HCT116 (cell line): ENCODE measurements at regions not wholly inside any gene's neighbourhood (a gene's known extent, or its start where the extent isn't known, plus 50 kb on each side); places are given as distances from the start of the nearest gene placed in this dataset.

Source experiments
- ATAC-seq: fragments of 200-7000 bp; cut with Tn5 transposase; 2 replicates; pipeline ENCODE4 v1.9.1; 2020; ENCODE audit warnings: mild to moderate bottlenecking, moderate library complexity
- BruUV-seq: library from RNA; stranded (reverse); fragments of 400-500 nt; replicated peaks from 2 replicates; lab custom pipeline; 2021; lab: Mats Ljungman, UMichigan
- CTCF ChIA-PET: fragments of 300-600 bp; sonication (Branson Sonifier 250); formaldehyde crosslinking; loops from one replicate; lab custom pipeline; 2021; ENCODE audit warnings: antibody characterized with exemption; lab: Charles Lee
- POLR2A ChIA-PET: fragments of 300-600, 350-600 bp; sonication (Branson Sonifier 250); formaldehyde crosslinking; loops from one replicate; lab custom pipeline; 2021; ENCODE audit warnings: antibody characterized with exemption; lab: Charles Lee
- RAD21 ChIA-PET, 2 experiments: fragments of 300-600 bp; sonication (Branson Sonifier 250); formaldehyde crosslinking; loops; one replicate each; lab custom pipeline; 2023; ENCODE audit warnings: low total read pairs in 2 of 2; ENCODE audit not compliant: uncharacterized antibody in 2 of 2, unreplicated experiment in 2 of 2, low non-redundant PET in 1 of 2; lab: Charles Lee
- DNase-seq: peaks from one replicate; pipeline ENCODE4 v3.0.0-alpha.2; 2010; ENCODE audit warnings: low read depth, low spot score
- H2AFZ ChIP-seq: fragments of 200-600 bp; shearing (Covaris generic), sonication (generic); 2 replicates; pipeline ENCODE4 v1.6.1; 2017; ENCODE audit warnings: low read depth, mixed run types, mixed read lengths, antibody characterized with exemption, low read length; ENCODE audit not compliant: poor library complexity, severe bottlenecking
- H3K27ac ChIP-seq: 2 replicates; pipeline ENCODE4 v1.5.1; 2012; ENCODE audit warnings: low read depth, low read length
- H3K27me3 ChIP-seq: fragments of 200-600 bp; sonication (generic); 2 replicates; pipeline ENCODE4 v1.6.1; 2016; ENCODE audit warnings: mixed run types, low read length, mixed read lengths; ENCODE audit not compliant: insufficient read depth
- H3K36me3 ChIP-seq, 2 experiments: fragments of 200-500 bp in 1 of 2; fragments of 200-600 bp in 1 of 2; sonication (Bioruptor generic) in 1 of 2; sonication (generic) in 1 of 2; 2 replicates each; pipeline versions ENCODE4 v1.5.1 to v1.6.1; 2014 to 2016; ENCODE audit warnings: low read length in 2 of 2, inconsistent platforms in 1 of 2, mixed read lengths in 1 of 2, mixed run types in 1 of 2; ENCODE audit not compliant: insufficient read depth in 2 of 2, control insufficient read depth in 1 of 2
- H3K4me1 ChIP-seq, 2 experiments: fragments of 200-600 bp in 1 of 2; sonication (generic) in 1 of 2; 2 replicates each; pipeline versions ENCODE4 v1.5.1 to v1.6.1; 2012 to 2017; ENCODE audit warnings: low read length in 2 of 2, inconsistent platforms in 1 of 2, mild to moderate bottlenecking in 1 of 2, mixed read lengths in 1 of 2, mixed run types in 1 of 2, moderate library complexity in 1 of 2; ENCODE audit not compliant: insufficient read depth in 2 of 2, control insufficient read depth in 1 of 2
- H3K4me2 ChIP-seq: fragments of 200-600 bp; sonication (generic); 2 replicates; pipeline ENCODE4 v1.6.1; 2017; ENCODE audit warnings: mixed run types, low read length, mixed read lengths
- H3K4me3 ChIP-seq, 2 experiments: fragments of 200-600 bp in 1 of 2; sonication (generic) in 1 of 2; replicated peaks in 1 of 2; 2 replicates each; pipeline ENCODE4 v1.5.1; 2011 to 2016; ENCODE audit warnings: low read length in 2 of 2, control low read depth in 1 of 2, low read depth in 1 of 2, mild to moderate bottlenecking in 1 of 2, mixed read lengths in 1 of 2, mixed run types in 1 of 2
- H3K79me2 ChIP-seq: fragments of 200-600 bp; sonication (generic); 2 replicates; pipeline ENCODE4 v1.6.1; 2017; ENCODE audit warnings: mild to moderate bottlenecking, mixed run types, low read length, moderate library complexity, mixed read lengths; ENCODE audit not compliant: insufficient read depth
- H3K9ac ChIP-seq: fragments of 200-600 bp; sonication (generic); 2 replicates; pipeline ENCODE4 v1.6.1; 2016; ENCODE audit warnings: low read length, mixed read lengths
- H3K9me2 ChIP-seq: fragments of 200-600 bp; sonication (generic), shearing (Covaris generic); 2 replicates; pipeline ENCODE4 v1.6.1; 2017; ENCODE audit warnings: mixed run types, mild to moderate bottlenecking, moderate library complexity; ENCODE audit not compliant: insufficient read depth
- H3K9me3 ChIP-seq, 2 experiments: fragments of 200-500 bp in 1 of 2; fragments of 200-600 bp in 1 of 2; sonication (Bioruptor generic) in 1 of 2; sonication (generic) in 1 of 2; 2 replicates each; pipeline ENCODE4 v1.6.1; 2014 to 2017; ENCODE audit warnings: low read length in 2 of 2, mixed read lengths in 2 of 2, inconsistent platforms in 1 of 2, low read depth in 1 of 2, mild to moderate bottlenecking in 1 of 2, mixed run types in 1 of 2, moderate library complexity in 1 of 2; ENCODE audit not compliant: control insufficient read depth in 1 of 2, insufficient read depth in 1 of 2
- H4K20me1 ChIP-seq: fragments of 200-600 bp; sonication (generic), shearing (Covaris generic); 2 replicates; pipeline ENCODE4 v1.6.1; 2017; ENCODE audit warnings: mixed run types, mild to moderate bottlenecking, moderate library complexity; ENCODE audit not compliant: insufficient read depth
- ATF3 ChIP-seq: IDR thresholded peaks from 2 replicates; pipeline ENCODE4 v1.6.1; 2012
- CTCF ChIP-seq, 3 experiments: fragments of 200-600 bp in 1 of 3; sonication (generic) in 1 of 3; IDR thresholded peaks in 2 of 3; conservative IDR thresholded peaks in 1 of 3; 2 replicates each; pipeline ENCODE4 v1.5.1; 2012 to 2017; ENCODE audit warnings: low read depth in 2 of 3, low read length in 2 of 3, antibody characterized with exemption in 1 of 3, borderline replicate concordance in 1 of 3, control low read depth in 1 of 3, mild to moderate bottlenecking in 1 of 3, mixed read lengths in 1 of 3, mixed run types in 1 of 3, moderate library complexity in 1 of 3; ENCODE audit not compliant: insufficient read depth in 1 of 3
- ELF1 ChIP-seq: IDR thresholded peaks from 2 replicates; pipeline ENCODE4 v1.6.1; 2012; ENCODE audit warnings: low read depth, borderline replicate concordance
- EZH2phosphoT487 ChIP-seq: fragments of 200-600 bp; IDR thresholded peaks from 2 replicates; pipeline ENCODE4 v1.6.1; 2018; ENCODE audit warnings: antibody characterized with exemption, borderline replicate concordance
- JUND ChIP-seq: IDR thresholded peaks from 2 replicates; pipeline ENCODE4 v1.6.1; 2012
- MAX ChIP-seq: IDR thresholded peaks from 2 replicates; pipeline ENCODE4 v1.6.1; 2012
- POLR2A ChIP-seq: IDR thresholded peaks from 2 replicates; pipeline ENCODE4 v1.7.0; 2011; ENCODE audit warnings: borderline replicate concordance; ENCODE audit not compliant: insufficient read depth, insufficient read length; ENCODE audit errors: extremely low read depth
- SIN3A ChIP-seq: IDR thresholded peaks from 2 replicates; pipeline ENCODE4 v1.6.1; 2012; ENCODE audit warnings: low read depth
- SP1 ChIP-seq: IDR thresholded peaks from 2 replicates; pipeline ENCODE4 v1.6.1; 2012; ENCODE audit warnings: low read depth
- SRF ChIP-seq: IDR thresholded peaks from 2 replicates; pipeline ENCODE4 v1.6.1; 2012; ENCODE audit warnings: low read depth
- TCF7L2 ChIP-seq: IDR thresholded peaks from 2 replicates; pipeline ENCODE4 v1.7.0; 2011; ENCODE audit warnings: borderline replicate concordance, inconsistent platforms; ENCODE audit not compliant: insufficient read depth, insufficient read length; ENCODE audit errors: extremely low read depth
- YY1 ChIP-seq: IDR thresholded peaks from 2 replicates; pipeline ENCODE4 v1.6.1; 2011; ENCODE audit warnings: low read length, low read depth, moderate library complexity, mild to moderate bottlenecking; ENCODE audit not compliant: insufficient replicate concordance; ENCODE audit errors: extremely low read depth
- ZBTB33 ChIP-seq: IDR thresholded peaks from 2 replicates; pipeline ENCODE4 v1.6.1; 2011; ENCODE audit warnings: mild to moderate bottlenecking, low read length, moderate library complexity; ENCODE audit not compliant: insufficient replicate concordance; ENCODE audit errors: extremely low read depth
- ZFX ChIP-seq: fragments of 450-650 bp; IDR thresholded peaks from 2 replicates; pipeline ENCODE4 v1.6.1; 2017
- intact Hi-C: fragments of 100-400 bp; cut with micrococcal nuclease; formaldehyde crosslinking; loops from 2 replicates; pipeline ENCODE4 v1.10.0; 2022

GRCh38 chr13:87234981-87235380 lies 436.2 kb upstream of the SLITRK5 start:
- BruUV-seq: no TSS peak
- ATAC-seq (no peak), DNase-seq (no peak)
- TF ChIP-seq SIN3A (no peak), MAX (no peak), ELF1 (no peak), YY1 (no peak), SP1 (no peak), ZBTB33 (no peak), ZFX (no peak), JUND (no peak), TCF7L2 (no peak), ATF3 (no peak), EZH2phosphoT487 (no peak), POLR2A (no peak), CTCF (IDR thresholded peaks at IDR 0.05 in 2 of 3, conservative IDR thresholded peaks at IDR 0.05 in 1 of 3; ENCODE audit: borderline replicate concordance in 1 of 3, insufficient read depth in 1 of 3, low read depth in 2 of 3, low read length in 2 of 3) (no peak), SRF (no peak)
- no peaks in the 10 kb centered on the region for H4K20me1 ChIP-seq
- peaks cover 0 to 4% of the 10 kb centered on the region in 2 experiments; a peak in 1 of 4 replicates for H3K9me3 ChIP-seq
- H2AFZ ChIP-seq: no peak overlapping the region
- no peak overlapping the region for H3K27ac ChIP-seq
- no peaks in the 10 kb centered on the region for H3K4me1 ChIP-seq
- intact Hi-C loops: no loop called here
- H3K4me3 ChIP-seq: no peak overlapping the region
- no peaks in the 10 kb centered on the region for H3K27me3 ChIP-seq
- POLR2A ChIA-PET: no interaction called here
- RAD21 ChIA-PET: no interaction called here
- no peaks in the 10 kb centered on the region for H3K36me3 ChIP-seq
- no peak overlapping the region for H3K4me2 ChIP-seq
- H3K9me2 ChIP-seq: no peaks in the 10 kb centered on the region
- H3K79me2 ChIP-seq: no peaks in the 10 kb centered on the region
- CTCF ChIA-PET: no interaction called here
- no peak overlapping the region for H3K9ac ChIP-seq
